Endothelial cell of umbilical vein (primary cell): ENCODE measurements at regions not wholly inside any gene's neighbourhood (a gene's known extent, or its start where the extent isn't known, plus 50 kb on each side); places are given as distances from the start of the nearest gene placed in this dataset.

Source experiments
- BruUV-seq: library from RNA; stranded (reverse); fragments of 400-500 nt; replicated peaks from 2 replicates; lab custom pipeline; 2021; lab: Mats Ljungman, UMichigan
- CTCF ChIA-PET: fragments of 300-600, 350-600 bp; sonication (Branson Sonifier 250); formaldehyde crosslinking; loops from one replicate; lab custom pipeline; 2021; ENCODE audit warnings: antibody characterized with exemption, inconsistent platforms; lab: Charles Lee
- POLR2A ChIA-PET: fragments of 300-600, 350-600 bp; sonication (Branson Sonifier 250); formaldehyde crosslinking; loops from one replicate; lab custom pipeline; 2021; ENCODE audit warnings: antibody characterized with exemption, inconsistent platforms; lab: Charles Lee
- DNase-seq: peaks from one replicate; pipeline ENCODE4 v3.0.0-alpha.2; 2011; ENCODE audit warnings: low read depth, low spot score
- FAIRE-seq: peaks from 2 replicates; lab custom pipeline; 2011; peaks lifted over from hg19 to GRCh38; lab: Jason Lieb, UNC
- H2AFZ ChIP-seq: 2 replicates; pipeline ENCODE4 v1.6.0; 2012; ENCODE audit warnings: low read depth, low read length, control low read depth, inconsistent platforms
- H3K27ac ChIP-seq: 2 replicates; pipeline ENCODE4 v1.5.1; 2011; ENCODE audit warnings: low read depth, mild to moderate bottlenecking, control low read depth, low read length, moderate library complexity; ENCODE audit not compliant: insufficient read depth
- H3K27me3 ChIP-seq, 2 experiments: 2 replicates each; pipeline versions ENCODE4 v1.6.0 to v1.6.1; 2011; ENCODE audit warnings: low read length in 2 of 2, mixed read lengths in 1 of 2; ENCODE audit not compliant: control insufficient read depth in 2 of 2, insufficient read depth in 2 of 2
- H3K36me3 ChIP-seq, 2 experiments: 2 replicates in 1 of 2; 3 replicates in 1 of 2; pipeline ENCODE4 v1.5.1; 2011; ENCODE audit warnings: low read length in 2 of 2, mild to moderate bottlenecking in 1 of 2, moderate library complexity in 1 of 2; ENCODE audit not compliant: control insufficient read depth in 2 of 2, insufficient read depth in 2 of 2; ENCODE audit errors: extremely low read depth in 1 of 2
- H3K4me1 ChIP-seq: 3 replicates; pipeline ENCODE4 v1.5.1; 2011; ENCODE audit warnings: mild to moderate bottlenecking, low read length; ENCODE audit not compliant: control insufficient read depth, insufficient read depth; ENCODE audit errors: extremely low read depth
- H3K4me2 ChIP-seq: 2 replicates; pipeline ENCODE4 v1.6.1; 2011; ENCODE audit warnings: low read length, control low read depth, mixed read lengths; ENCODE audit not compliant: insufficient read depth
- H3K4me3 ChIP-seq, 3 experiments: fragments of 200-600 bp in 1 of 3; sonication (generic), shearing (Covaris generic) in 1 of 3; replicated peaks in 1 of 3; 2 replicates each; pipeline ENCODE4 v1.5.1; 2011 to 2016; ENCODE audit warnings: control low read depth in 3 of 3, low read length in 3 of 3, mild to moderate bottlenecking in 2 of 3, inconsistent platforms in 1 of 3, low read depth in 1 of 3, moderate library complexity in 1 of 3; ENCODE audit not compliant: insufficient read depth in 1 of 3
- H3K79me2 ChIP-seq: 2 replicates; pipeline ENCODE4 v1.6.0; 2012; ENCODE audit warnings: low read length, inconsistent platforms; ENCODE audit not compliant: control insufficient read depth, insufficient read depth
- H3K9ac ChIP-seq: replicated peaks from 2 replicates; pipeline ENCODE3; 2011; ENCODE audit warnings: low read length, control low read depth; ENCODE audit not compliant: insufficient read depth; ENCODE audit errors: extremely low read depth
- H3K9me1 ChIP-seq: replicated peaks from 3 replicates; pipeline ENCODE4 v1.6.0; 2011; ENCODE audit warnings: mild to moderate bottlenecking, low read length; ENCODE audit not compliant: control insufficient read depth, insufficient read depth; ENCODE audit errors: extremely low read depth
- H3K9me3 ChIP-seq: replicated peaks from 2 replicates; pipeline ENCODE4 v1.5.1; 2012; ENCODE audit warnings: low read length, inconsistent platforms; ENCODE audit not compliant: control insufficient read depth, insufficient read depth
- H4K20me1 ChIP-seq: replicated peaks from 2 replicates; pipeline ENCODE3; 2011; ENCODE audit warnings: mild to moderate bottlenecking, low read length; ENCODE audit not compliant: control insufficient read depth, insufficient read depth; ENCODE audit errors: extremely low read depth
- CTCF ChIP-seq, 2 donors: IDR thresholded peaks; 1 replicate in 1 of 2; 2 replicates in 1 of 2; pipeline ENCODE4 v1.5.1; 2011; ENCODE audit warnings: low read length in 2 of 2, mild to moderate bottlenecking in 2 of 2, moderate library complexity in 2 of 2, control low read depth in 1 of 2, inconsistent platforms in 1 of 2, low read depth in 1 of 2; ENCODE audit not compliant: insufficient read depth in 1 of 2; ENCODE audit errors: extremely low read depth in 1 of 2
- EZH2 ChIP-seq: IDR thresholded peaks from 2 replicates; pipeline ENCODE4 v1.6.1; 2012; ENCODE audit warnings: borderline replicate concordance, low read depth, mild to moderate bottlenecking, moderate library complexity, low read length, inconsistent platforms; ENCODE audit not compliant: severe bottlenecking
- FOS ChIP-seq: IDR thresholded peaks from 2 replicates; pipeline ENCODE4 v1.6.1; 2011; ENCODE audit warnings: mild to moderate bottlenecking, low read length, moderate library complexity, borderline replicate concordance; ENCODE audit not compliant: insufficient read depth
- GATA2 ChIP-seq: IDR thresholded peaks from 2 replicates; pipeline ENCODE4 v1.7.0; 2011; ENCODE audit warnings: low read depth, mild to moderate bottlenecking, moderate library complexity, mixed read lengths, low read length; ENCODE audit not compliant: insufficient read length, insufficient read depth
- JUN ChIP-seq: IDR thresholded peaks from 2 replicates; pipeline ENCODE4 v1.6.1; 2011; ENCODE audit warnings: borderline replicate concordance, low read depth; ENCODE audit not compliant: insufficient read length, insufficient read depth
- MYC ChIP-seq: IDR thresholded peaks from one replicate; pipeline ENCODE4 v1.6.1; 2011; ENCODE audit warnings: mild to moderate bottlenecking, low read depth, low read length
- POLR2A ChIP-seq: IDR thresholded peaks from 2 replicates; pipeline ENCODE4 v1.6.1; 2012; ENCODE audit warnings: low read depth, mild to moderate bottlenecking, control low read depth, low read length
- POLR2AphosphoS5 ChIP-seq: IDR thresholded peaks from 2 replicates; pipeline ENCODE4 v1.6.1; 2012; ENCODE audit warnings: low read depth, mild to moderate bottlenecking, control low read depth, low read length, moderate library complexity; ENCODE audit not compliant: insufficient read depth
- dilution Hi-C: fragments of 300-500 bp; cut with MboI; formaldehyde crosslinking; loops from one replicate; pipeline ENCODE4 v1.15.0; 2019; ENCODE audit warnings: low sequenced_read_pairs; ENCODE audit not compliant: extremely low pct_ligation_motif_present
- intact Hi-C: fragments of 100-400 bp; cut with micrococcal nuclease; formaldehyde crosslinking; loops from one replicate; pipeline ENCODE4 v1.10.0; 2022
- TF ChIP-seq, protein P1 (sequence below): IDR thresholded peaks from 2 replicates; pipeline ENCODE4 v1.6.1; 2011; ENCODE audit not compliant: insufficient read depth, insufficient read length

GRCh38 chr4:98794565-98795205, 134.2 kb downstream of the EIF4E start:
- H3K9me1 ChIP-seq = no peaks in the 10 kb centered on the region
- ChIA-PET CTCF (no interaction called here), POLR2A (no interaction called here)
- H2AFZ ChIP-seq = no peak overlapping the region
- TF ChIP-seq MYC (no peak), CTCF (IDR thresholded peaks at IDR 0.05; ENCODE audit: extremely low read depth in 1 of 2, insufficient read depth in 1 of 2, low read depth in 1 of 2, low read length in 2 of 2) (no peak), FOS (no peak), POLR2A (no peak), EZH2 (no peak), JUN (no peak), GATA2 (no peak), POLR2AphosphoS5 (no peak)
- TF ChIP-seq, protein P1, sequence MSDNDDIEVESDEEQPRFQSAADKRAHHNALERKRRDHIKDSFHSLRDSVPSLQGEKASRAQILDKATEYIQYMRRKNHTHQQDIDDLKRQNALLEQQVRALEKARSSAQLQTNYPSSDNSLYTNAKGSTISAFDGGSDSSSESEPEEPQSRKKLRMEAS = no peak
- DNase-seq (no peak), FAIRE-seq (no peak)
- no peaks in the 10 kb centered on the region for H4K20me1 ChIP-seq
- BruUV-seq = no TSS peak
- H3K4me1 ChIP-seq = no peaks in the 10 kb centered on the region
- no peaks in the 10 kb centered on the region for H3K27me3 ChIP-seq
- no peak overlapping the region for H3K4me3 ChIP-seq
- dilution Hi-C loops (no loop called here), intact Hi-C loops (no loop called here)
- H3K9ac ChIP-seq = no peak overlapping the region
- H3K36me3 ChIP-seq = no peaks in the 10 kb centered on the region
- no peak overlapping the region for H3K27ac ChIP-seq
- no peaks in the 10 kb centered on the region for H3K9me3 ChIP-seq
- H3K4me2 ChIP-seq = no peak overlapping the region
- no peaks in the 10 kb centered on the region for H3K79me2 ChIP-seq
